DOHH2 (cell line): ENCODE measurements at regions not wholly inside any gene's neighbourhood (a gene's known extent, or its start where the extent isn't known, plus 50 kb on each side); places are given as distances from the start of the nearest gene placed in this dataset.

Experiments
- H3F3A ChIP-seq: fragments of 200-600 bp; sonication (generic), shearing (Covaris generic); 2 replicates; pipeline ENCODE4 v1.6.0; 2016; ENCODE audit warnings: antibody characterized with exemption, mild to moderate bottlenecking; ENCODE audit not compliant: control insufficient read depth, insufficient read depth
- H3K27ac ChIP-seq: fragments of 200-600 bp; sonication (generic); 2 replicates; pipeline ENCODE4 v1.5.1; 2014; ENCODE audit warnings: low read depth, mild to moderate bottlenecking, low read length, moderate library complexity
- H3K27me3 ChIP-seq: fragments of 200-600 bp; sonication (generic); 2 replicates; pipeline ENCODE4 v1.6.1; 2014; ENCODE audit warnings: mild to moderate bottlenecking, low read length, mixed read lengths; ENCODE audit not compliant: control insufficient read depth
- H3K36me3 ChIP-seq: fragments of 200-600 bp; sonication (generic); 2 replicates; pipeline ENCODE4 v1.6.1; 2014; ENCODE audit warnings: mild to moderate bottlenecking, low read length, moderate library complexity, mixed read lengths; ENCODE audit not compliant: control insufficient read depth
- H3K4me1 ChIP-seq: fragments of 200-600 bp; sonication (generic); 2 replicates; pipeline ENCODE4 v1.6.1; 2014; ENCODE audit warnings: mild to moderate bottlenecking, low read length, mixed read lengths; ENCODE audit not compliant: control insufficient read depth
- H3K4me2 ChIP-seq: fragments of 200-600 bp; sonication (generic); 2 replicates; pipeline ENCODE4 v1.6.0; 2014; ENCODE audit warnings: mild to moderate bottlenecking, low read length, moderate library complexity
- H3K4me3 ChIP-seq: fragments of 200-600 bp; sonication (generic); 2 replicates; pipeline ENCODE4 v1.5.1; 2014; ENCODE audit warnings: mild to moderate bottlenecking, low read length, mixed read lengths
- H3K79me2 ChIP-seq: fragments of 200-600 bp; sonication (generic); 2 replicates; pipeline ENCODE4 v1.6.1; 2014; ENCODE audit warnings: mild to moderate bottlenecking, low read length, mixed read lengths; ENCODE audit not compliant: control insufficient read depth
- H3K9me2 ChIP-seq: fragments of 200-600 bp; sonication (generic); replicated peaks from 2 replicates; pipeline ENCODE4 v1.6.1; 2014; ENCODE audit warnings: mild to moderate bottlenecking, low read length, mixed read lengths; ENCODE audit not compliant: control insufficient read depth
- H3K9me3 ChIP-seq: fragments of 200-600 bp; sonication (generic); 2 replicates; pipeline ENCODE4 v1.6.1; 2014; ENCODE audit warnings: antibody characterized with exemption, low read length, mixed read lengths; ENCODE audit not compliant: control insufficient read depth, insufficient read depth
- H4K20me1 ChIP-seq: fragments of 200-600 bp; sonication (generic); 2 replicates; pipeline ENCODE4 v1.6.0; 2014; ENCODE audit warnings: low read depth, mild to moderate bottlenecking, antibody characterized with exemption, low read length, moderate library complexity; ENCODE audit not compliant: control insufficient read depth, insufficient read depth
- EZH2phosphoT487 ChIP-seq: fragments of 200-600 bp; sonication (generic); IDR thresholded peaks from 2 replicates; pipeline ENCODE4 v1.6.1; 2017; ENCODE audit warnings: borderline replicate concordance, mild to moderate bottlenecking, antibody characterized with exemption, low read length, moderate library complexity, mixed read lengths
- TF ChIP-seq, protein P1 (sequence below): fragments of 200-600 bp; sonication (generic); IDR thresholded peaks from one replicate; pipeline ENCODE4 v1.5.1; 2014; ENCODE audit warnings: antibody characterized with exemption, mild to moderate bottlenecking, low read depth, low read length; ENCODE audit not compliant: poor library complexity, severe bottlenecking

DNA sequence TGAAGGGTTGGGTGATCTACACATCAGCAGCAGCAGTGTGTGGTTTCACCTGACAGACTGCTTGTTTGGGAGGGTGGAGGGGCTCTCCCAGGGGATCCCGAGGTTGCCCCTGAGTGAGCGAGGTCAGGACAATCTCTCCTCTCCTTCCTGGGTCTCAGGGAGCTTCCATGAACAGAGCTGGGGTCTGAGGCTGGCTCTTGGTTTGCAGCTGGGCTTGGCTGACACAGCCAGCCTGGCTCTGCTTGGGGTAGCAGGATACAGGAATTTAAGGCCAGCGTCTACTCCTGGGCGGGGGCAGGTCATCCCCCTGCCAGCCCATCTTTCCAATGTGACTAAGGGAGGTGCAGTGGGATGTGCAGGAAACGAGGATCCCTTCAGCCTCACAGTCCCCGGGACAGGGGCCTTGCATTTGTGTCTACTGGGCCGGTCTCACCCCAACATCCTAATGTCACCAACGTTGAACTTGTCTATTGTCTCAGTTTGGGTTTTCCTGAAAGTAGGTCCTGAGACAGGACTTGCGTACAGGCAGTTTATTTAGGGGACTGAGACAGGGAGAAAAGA, 262.6 kb upstream of the HDAC4 start:
- no peaks in the 10 kb centered on the region for H3K9me2 ChIP-seq
- no peak overlapping the region for H3K27ac ChIP-seq
- TF ChIP-seq, protein P1, sequence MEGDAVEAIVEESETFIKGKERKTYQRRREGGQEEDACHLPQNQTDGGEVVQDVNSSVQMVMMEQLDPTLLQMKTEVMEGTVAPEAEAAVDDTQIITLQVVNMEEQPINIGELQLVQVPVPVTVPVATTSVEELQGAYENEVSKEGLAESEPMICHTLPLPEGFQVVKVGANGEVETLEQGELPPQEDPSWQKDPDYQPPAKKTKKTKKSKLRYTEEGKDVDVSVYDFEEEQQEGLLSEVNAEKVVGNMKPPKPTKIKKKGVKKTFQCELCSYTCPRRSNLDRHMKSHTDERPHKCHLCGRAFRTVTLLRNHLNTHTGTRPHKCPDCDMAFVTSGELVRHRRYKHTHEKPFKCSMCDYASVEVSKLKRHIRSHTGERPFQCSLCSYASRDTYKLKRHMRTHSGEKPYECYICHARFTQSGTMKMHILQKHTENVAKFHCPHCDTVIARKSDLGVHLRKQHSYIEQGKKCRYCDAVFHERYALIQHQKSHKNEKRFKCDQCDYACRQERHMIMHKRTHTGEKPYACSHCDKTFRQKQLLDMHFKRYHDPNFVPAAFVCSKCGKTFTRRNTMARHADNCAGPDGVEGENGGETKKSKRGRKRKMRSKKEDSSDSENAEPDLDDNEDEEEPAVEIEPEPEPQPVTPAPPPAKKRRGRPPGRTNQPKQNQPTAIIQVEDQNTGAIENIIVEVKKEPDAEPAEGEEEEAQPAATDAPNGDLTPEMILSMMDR = no peak
- no peak for TF ChIP-seq EZH2phosphoT487
- H3K4me3 ChIP-seq = no peak overlapping the region
- H3K4me2 ChIP-seq = no peak overlapping the region
- no peaks in the 10 kb centered on the region for H4K20me1 ChIP-seq
- no peaks in the 10 kb centered on the region for H3K4me1 ChIP-seq
- H3K36me3 ChIP-seq = no peaks in the 10 kb centered on the region
- no peaks in the 10 kb centered on the region for H3F3A ChIP-seq
- H3K79me2 ChIP-seq = no peaks in the 10 kb centered on the region
- no peaks in the 10 kb centered on the region for H3K9me3 ChIP-seq
- no peaks in the 10 kb centered on the region for H3K27me3 ChIP-seq

DNA sequence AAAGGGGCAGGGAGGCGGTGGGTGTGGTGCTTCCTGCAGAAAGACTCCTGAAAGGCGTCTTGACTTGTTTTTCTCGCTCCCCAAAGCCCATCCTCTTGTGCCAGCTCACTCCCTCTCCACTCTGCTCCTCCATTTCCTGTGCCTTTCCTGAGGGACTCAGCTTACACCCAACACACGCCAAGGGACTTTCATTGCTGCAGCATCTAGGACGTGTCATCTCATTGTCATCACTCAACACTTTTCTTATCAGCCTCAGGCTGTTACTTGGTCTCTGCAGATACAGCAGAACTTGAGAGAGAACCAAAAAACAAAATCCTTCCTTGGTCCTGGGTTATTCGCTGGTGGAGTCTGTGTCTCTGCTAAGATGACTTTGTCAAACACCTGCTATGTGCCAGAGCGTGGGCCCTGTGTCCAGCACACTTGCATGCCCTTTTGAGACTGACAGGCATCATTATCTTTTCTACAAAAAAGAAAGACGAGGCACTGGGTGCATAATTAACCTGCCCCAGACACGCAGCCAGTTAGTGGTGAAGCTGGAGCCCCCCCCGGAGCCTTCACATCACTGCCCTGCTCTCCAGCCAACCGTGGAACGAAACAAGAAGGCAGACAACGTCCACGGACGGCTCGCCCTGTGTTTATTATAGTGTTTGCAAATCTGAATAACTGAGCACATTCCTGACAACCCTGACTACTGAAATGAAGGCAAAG, 261.7 kb upstream of the HDAC4 start:
- no peak overlapping the region for H3K4me3 ChIP-seq
- H3K9me2 ChIP-seq = no peaks in the 10 kb centered on the region
- no peaks in the 10 kb centered on the region for H3K79me2 ChIP-seq
- no peak overlapping the region for H3K4me2 ChIP-seq
- no peaks in the 10 kb centered on the region for H3K9me3 ChIP-seq
- no peaks in the 10 kb centered on the region for H3K27me3 ChIP-seq
- H4K20me1 ChIP-seq = no peaks in the 10 kb centered on the region
- H3F3A ChIP-seq = no peaks in the 10 kb centered on the region
- no peaks in the 10 kb centered on the region for H3K36me3 ChIP-seq
- TF ChIP-seq EZH2phosphoT487 = no peak
- TF ChIP-seq, protein P1 = no peak
- no peaks in the 10 kb centered on the region for H3K4me1 ChIP-seq
- H3K27ac ChIP-seq = no peak overlapping the region

DNA sequence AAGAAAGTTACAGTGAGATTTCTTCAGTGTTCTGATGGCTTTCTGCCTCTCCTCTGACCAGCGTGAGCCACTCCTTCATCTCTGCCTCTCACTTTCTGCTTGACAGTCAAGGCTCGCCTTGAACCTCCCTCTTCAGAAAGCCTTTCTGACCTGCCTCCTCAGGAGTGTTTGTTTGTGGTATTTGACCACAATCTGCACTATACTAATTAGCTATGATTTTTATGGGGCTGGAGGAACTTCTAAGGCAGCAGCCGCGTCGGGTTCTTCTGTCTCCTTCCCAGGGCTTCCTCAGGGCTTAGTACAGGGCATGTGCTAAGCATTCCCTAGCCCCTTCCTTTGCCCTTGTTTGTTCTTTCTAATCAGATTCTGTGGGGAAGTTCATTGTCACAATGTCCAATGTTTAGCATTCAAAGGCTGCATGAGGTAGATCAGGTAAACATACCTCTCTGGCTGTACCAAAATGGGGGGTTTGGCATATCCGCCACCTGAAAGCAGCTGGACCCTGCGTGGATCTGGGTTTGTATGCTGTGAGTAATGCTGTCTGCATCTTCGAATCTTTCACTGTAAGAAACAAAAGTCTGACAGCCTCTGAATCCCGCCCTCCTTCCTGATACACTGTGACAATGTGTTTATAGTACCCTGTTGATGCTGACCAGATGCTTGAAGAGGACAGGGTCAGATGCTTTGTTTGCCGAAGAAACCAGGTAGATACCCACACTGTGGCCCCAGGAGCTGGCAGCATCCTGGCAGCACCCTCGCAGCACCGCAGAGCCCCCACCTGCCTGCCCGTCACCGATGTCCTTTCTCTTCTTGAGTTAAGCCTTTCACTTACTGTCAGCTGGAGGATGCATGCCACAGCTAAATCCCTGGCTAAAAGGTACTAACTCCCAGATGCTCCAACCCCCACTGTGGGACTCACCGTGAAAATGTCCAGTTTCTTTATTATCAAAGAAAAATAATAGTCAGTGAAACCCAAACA, 260.8 kb upstream of the HDAC4 start:
- H3K4me1 ChIP-seq = no peaks in the 10 kb centered on the region
- TF ChIP-seq, protein P1 = no peak
- no peak for TF ChIP-seq EZH2phosphoT487
- no peak overlapping the region for H3K27ac ChIP-seq
- no peaks in the 10 kb centered on the region for H3K79me2 ChIP-seq
- H3K27me3 ChIP-seq = no peaks in the 10 kb centered on the region
- H3K4me3 ChIP-seq = no peak overlapping the region
- no peaks in the 10 kb centered on the region for H3F3A ChIP-seq
- no peaks in the 10 kb centered on the region for H3K9me2 ChIP-seq
- H3K4me2 ChIP-seq = no peak overlapping the region
- no peaks in the 10 kb centered on the region for H3K36me3 ChIP-seq
- no peaks in the 10 kb centered on the region for H3K9me3 ChIP-seq
- no peaks in the 10 kb centered on the region for H4K20me1 ChIP-seq
